Large intestine (tissue), 3 donors: ENCODE measurements at regions not wholly inside any gene's neighbourhood (a gene's known extent, or its start where the extent isn't known, plus 50 kb on each side); places are given as distances from the start of the nearest gene placed in this dataset.

Experiments
- DNase-seq, 2 donors: peaks; one replicate each; pipeline versions ENCODE4 v3.0.0 to v3.0.0-alpha.2; 2013
- H3K27ac ChIP-seq: one replicate; pipeline ENCODE4 v1.5.1; 2013; ENCODE audit warnings: low read length
- H3K27me3 ChIP-seq: 2 replicates; pipeline ENCODE4 v1.6.1; 2013; ENCODE audit warnings: low read length; ENCODE audit not compliant: control insufficient read depth, insufficient read depth
- H3K36me3 ChIP-seq: 2 replicates; pipeline ENCODE4 v1.6.1; 2013; ENCODE audit warnings: low read length; ENCODE audit not compliant: control insufficient read depth, insufficient read depth
- H3K4me1 ChIP-seq: one replicate; pipeline ENCODE4 v1.6.1; 2013; ENCODE audit warnings: low read length; ENCODE audit not compliant: control insufficient read depth, insufficient read depth
- H3K4me3 ChIP-seq: one replicate; pipeline ENCODE4 v1.5.1; 2013; ENCODE audit warnings: low read length
- H3K9me3 ChIP-seq: one replicate; pipeline ENCODE4 v1.6.1; 2013; ENCODE audit warnings: mild to moderate bottlenecking, low read depth, low read length, moderate library complexity; ENCODE audit not compliant: control insufficient read depth
- whole genome bisulfite sequencing: methylation state at CpG from one replicate; pipeline ENCODE4 v1.1.5; 2013; ENCODE audit warnings: low lambda C conversion rate; ENCODE audit not compliant: insufficient coverage; 5-methylcytosine and 5-hydroxymethylcytosine counted together

DNA sequence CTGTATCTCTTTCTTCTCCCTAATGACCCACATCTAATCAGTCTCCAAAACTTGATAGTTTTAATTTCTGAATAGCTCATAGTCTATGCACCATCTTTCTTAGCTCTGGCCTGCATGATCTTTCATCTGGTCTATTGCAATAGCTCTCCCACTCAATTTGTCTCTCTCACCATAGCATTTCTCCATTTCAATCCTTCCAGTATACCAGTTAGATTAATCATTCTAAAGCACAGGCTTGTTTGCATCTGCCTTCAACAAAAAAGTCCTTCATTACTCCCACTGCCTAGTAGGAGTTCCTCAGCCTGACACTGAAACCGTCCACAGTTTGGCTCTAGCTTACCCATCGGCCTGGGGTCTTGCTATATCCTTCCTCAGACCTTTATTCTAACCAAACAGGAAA is 344.9 kb downstream of the ENC1 start:
- H3K27ac ChIP-seq, result no peak overlapping the region
- no peaks in the 10 kb centered on the region for H3K9me3 ChIP-seq
- no peak for DNase-seq
- H3K27me3 ChIP-seq, result no peaks in the 10 kb centered on the region
- no peak overlapping the region for H3K4me3 ChIP-seq
- no peaks in the 10 kb centered on the region for H3K4me1 ChIP-seq
- WGBS, result 100% methylated on average over 1 of the region's 2 CpGs
- no peaks in the 10 kb centered on the region for H3K36me3 ChIP-seq

DNA sequence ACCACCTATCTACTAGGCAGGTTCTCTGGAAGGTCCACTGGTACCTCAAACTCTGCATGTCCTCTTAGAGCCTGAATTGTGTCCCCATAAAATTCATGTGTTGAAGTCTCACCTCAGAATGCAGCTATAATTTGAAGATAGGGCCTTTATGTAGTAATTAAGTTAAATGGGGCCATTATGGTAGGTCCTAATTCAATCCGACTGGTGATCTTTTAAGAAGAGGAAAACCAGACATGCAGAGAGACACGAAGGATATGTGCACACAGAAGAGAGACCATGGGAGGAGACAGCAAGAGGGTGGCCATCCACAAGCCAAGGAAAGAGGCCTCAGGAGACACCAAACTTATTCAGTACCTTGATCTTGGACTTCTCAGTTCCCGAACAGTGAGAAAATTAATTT is 345.4 kb downstream of the ENC1 start:
- WGBS, result no CpG with 5 or more reads among the region's 3 CpGs
- Histone ChIP-seq H3K4me3 (no peak overlapping the region), H3K36me3 (no peaks in the 10 kb centered on the region), H3K9me3 (no peaks in the 10 kb centered on the region), H3K27me3 (no peaks in the 10 kb centered on the region), H3K4me1 (no peaks in the 10 kb centered on the region), H3K27ac (no peak overlapping the region)
- no peak for DNase-seq

DNA sequence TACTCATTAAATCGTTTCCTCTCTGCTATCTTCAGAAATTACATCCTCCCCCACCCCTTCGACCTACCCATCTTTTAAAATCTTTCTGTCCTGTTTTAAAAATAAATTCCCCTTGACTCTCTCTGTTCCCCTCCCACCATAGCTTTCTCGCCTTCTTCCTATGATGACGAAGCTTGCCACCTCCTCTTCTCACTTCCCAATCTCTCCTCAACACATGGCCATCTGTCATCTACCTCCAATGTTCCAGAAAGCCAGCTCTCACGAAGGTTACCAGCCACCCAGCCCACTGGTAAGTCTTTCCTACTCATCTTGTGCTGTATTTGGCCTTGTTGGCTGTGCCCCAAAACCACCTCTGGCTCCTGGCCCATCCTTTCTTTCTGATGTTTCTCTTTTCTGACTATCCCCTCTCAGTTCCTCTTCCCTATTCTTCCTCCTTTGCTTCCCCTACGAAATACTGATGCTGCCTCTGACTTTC is 346.3 kb downstream of the ENC1 start:
- 95% methylated on average over 2 of the region's 6 CpGs for WGBS
- Histone ChIP-seq H3K4me1 (no peaks in the 10 kb centered on the region), H3K27ac (no peak overlapping the region), H3K27me3 (no peaks in the 10 kb centered on the region), H3K9me3 (no peaks in the 10 kb centered on the region), H3K4me3 (no peak overlapping the region), H3K36me3 (no peaks in the 10 kb centered on the region)
- no peak for DNase-seq

DNA sequence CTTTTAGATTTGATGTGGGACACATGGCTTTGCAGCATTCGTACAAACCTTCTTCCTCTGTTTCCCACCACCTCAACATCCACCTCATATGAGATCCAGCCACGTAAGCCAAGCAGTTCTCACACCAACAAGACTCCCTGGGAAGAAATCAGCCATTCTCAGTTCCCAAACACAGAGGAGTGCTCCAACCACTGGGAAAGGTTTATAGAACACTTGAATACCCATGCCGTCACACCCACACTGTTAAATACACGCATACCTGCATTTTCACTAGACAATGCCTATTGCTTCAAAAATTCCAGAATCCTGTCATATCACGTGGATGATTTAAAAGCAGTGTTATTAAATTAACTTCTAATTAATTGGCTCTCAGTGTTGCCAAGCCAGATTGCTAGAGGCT is 347.3 kb downstream of the ENC1 start:
- no peak overlapping the region for H3K4me3 ChIP-seq
- H3K27ac ChIP-seq, result no peak overlapping the region
- H3K36me3 ChIP-seq, result no peaks in the 10 kb centered on the region
- DNase-seq, result no peak
- no peaks in the 10 kb centered on the region for H3K4me1 ChIP-seq
- WGBS, result 100% methylated on average over 1 of the region's 5 CpGs
- no peaks in the 10 kb centered on the region for H3K9me3 ChIP-seq
- H3K27me3 ChIP-seq, result no peaks in the 10 kb centered on the region

DNA sequence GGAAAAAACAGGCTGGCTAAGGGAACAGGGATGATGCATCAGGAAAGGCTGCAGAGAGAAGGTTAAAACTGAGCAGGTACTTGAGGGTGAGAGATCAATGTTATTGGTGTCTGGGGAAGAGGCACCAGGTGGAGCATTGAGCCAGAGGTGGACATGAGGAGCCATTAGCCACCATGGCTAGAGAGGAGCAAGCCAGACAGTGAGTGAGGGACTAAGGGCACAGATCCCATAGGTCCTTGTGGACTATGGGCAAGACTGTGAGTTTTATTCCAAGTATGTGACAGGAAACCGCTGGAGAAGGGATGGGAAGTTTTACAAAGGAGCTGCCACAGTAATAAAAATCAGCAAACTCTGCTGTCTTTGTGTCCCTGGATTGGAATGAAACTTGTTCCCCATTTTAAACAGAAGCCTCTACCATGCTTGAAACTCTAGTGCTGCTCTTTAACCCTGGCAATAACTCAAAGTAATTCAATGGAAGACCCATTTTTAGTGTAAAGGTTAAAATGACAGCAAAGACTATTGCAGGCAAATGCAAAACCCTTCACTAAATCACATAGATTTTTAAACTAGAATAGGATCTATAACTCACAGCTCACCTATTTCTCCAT is 349.8 kb downstream of the ENC1 start:
- Histone ChIP-seq H3K36me3 (no peaks in the 10 kb centered on the region), H3K27ac (no peak overlapping the region), H3K4me1 (no peaks in the 10 kb centered on the region), H3K4me3 (no peak overlapping the region), H3K27me3 (no peaks in the 10 kb centered on the region), H3K9me3 (no peaks in the 10 kb centered on the region)
- no peak for DNase-seq
- 86% methylated on average over 1 of the region's 1 CpG for WGBS

DNA sequence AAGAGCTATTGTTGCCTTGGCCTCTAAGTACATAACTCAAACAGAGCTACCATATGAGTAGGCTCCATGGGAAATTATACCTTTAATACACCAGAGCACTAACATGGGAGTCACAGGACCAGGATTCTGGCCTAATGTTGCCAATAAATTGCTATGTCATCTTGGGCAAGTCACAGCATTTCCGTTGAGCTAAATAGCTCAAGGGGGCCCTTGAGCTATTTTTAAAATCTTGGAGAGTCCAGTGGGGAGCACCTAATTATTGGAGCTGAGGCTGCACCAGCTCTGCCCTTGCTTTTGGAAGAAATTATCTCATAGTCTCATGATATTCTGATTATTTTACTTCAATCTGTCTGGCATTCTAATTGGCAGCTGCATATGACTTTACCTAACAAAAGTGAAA is 350.8 kb downstream of the ENC1 start:
- WGBS, result no CpG with 5 or more reads among the region's 1 CpG
- H3K4me1 ChIP-seq, result no peaks in the 10 kb centered on the region
- H3K27me3 ChIP-seq, result no peaks in the 10 kb centered on the region
- no peak overlapping the region for H3K4me3 ChIP-seq
- no peak overlapping the region for H3K27ac ChIP-seq
- H3K36me3 ChIP-seq, result no peaks in the 10 kb centered on the region
- H3K9me3 ChIP-seq, result no peaks in the 10 kb centered on the region
- DNase-seq, result no peak

DNA sequence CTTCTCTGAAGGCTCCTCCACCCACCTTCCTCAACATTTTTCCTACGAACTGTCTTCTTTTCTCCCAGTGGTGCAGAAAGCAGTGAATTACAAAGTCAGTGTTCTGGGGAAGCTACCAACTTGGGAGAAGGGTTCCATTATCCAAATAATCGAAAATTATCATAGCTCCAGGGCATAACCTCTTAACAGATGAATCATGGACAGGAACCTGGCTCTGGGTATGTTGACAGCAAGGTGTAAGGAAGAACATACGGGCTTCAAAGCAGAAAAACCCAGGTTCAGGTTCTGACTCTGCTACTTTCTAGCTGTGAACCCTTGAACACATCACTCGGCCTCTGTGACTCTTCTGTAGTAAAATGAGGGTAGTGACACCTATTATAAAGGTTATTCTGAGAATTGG is 351.3 kb downstream of the ENC1 start:
- WGBS, result 60% methylated on average over 1 of the region's 4 CpGs
- no peak for DNase-seq

DNA sequence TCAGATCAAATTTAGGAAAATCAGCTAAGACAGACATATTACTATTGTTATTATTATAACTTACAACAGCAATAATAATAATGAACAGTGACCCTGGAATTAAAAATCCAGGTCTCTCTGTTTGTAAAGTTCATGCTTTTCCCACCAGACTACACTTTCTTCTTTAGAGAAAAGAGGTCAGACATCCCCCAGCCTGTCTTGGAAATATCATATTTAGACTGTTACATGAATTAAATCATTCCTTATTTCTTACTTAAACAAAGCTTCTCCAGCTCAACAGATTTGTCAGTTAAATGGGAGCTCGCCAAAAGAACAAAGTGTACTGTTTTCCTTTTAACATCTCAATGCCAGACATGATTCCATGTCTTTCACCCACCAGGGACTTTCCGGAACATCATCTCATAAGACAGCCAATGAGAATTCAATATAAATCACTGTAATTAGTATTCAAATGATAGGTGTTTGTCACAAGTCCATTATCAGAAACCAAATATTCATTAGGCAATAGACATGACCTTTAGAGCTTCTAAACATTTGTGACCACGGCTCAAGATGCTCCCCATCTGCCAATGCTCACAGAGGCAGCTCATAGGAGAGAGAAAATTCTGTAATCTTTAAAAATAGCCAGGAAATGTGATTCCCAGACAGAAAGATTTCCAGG is 351.9 kb downstream of the ENC1 start:
- DNase-seq, result peak in 1 of 2 donors; percentile 20
- Histone ChIP-seq H3K27ac (no peak overlapping the region), H3K4me3 (no peak overlapping the region), H3K4me1 (no peaks in the 10 kb centered on the region), H3K27me3 (no peaks in the 10 kb centered on the region), H3K36me3 (no peaks in the 10 kb centered on the region), H3K9me3 (no peaks in the 10 kb centered on the region)
- 100% methylated on average over 1 of the region's 3 CpGs for WGBS

More for the DNA sequence above, 351.3 kb downstream of the ENC1 start:
- Histone ChIP-seq H3K4me3 (no peak overlapping the region), H3K27ac (no peak overlapping the region), H3K27me3 (no peaks in the 10 kb centered on the region), H3K9me3 (no peaks in the 10 kb centered on the region), H3K4me1 (no peaks in the 10 kb centered on the region), H3K36me3 (no peaks in the 10 kb centered on the region)

DNA sequence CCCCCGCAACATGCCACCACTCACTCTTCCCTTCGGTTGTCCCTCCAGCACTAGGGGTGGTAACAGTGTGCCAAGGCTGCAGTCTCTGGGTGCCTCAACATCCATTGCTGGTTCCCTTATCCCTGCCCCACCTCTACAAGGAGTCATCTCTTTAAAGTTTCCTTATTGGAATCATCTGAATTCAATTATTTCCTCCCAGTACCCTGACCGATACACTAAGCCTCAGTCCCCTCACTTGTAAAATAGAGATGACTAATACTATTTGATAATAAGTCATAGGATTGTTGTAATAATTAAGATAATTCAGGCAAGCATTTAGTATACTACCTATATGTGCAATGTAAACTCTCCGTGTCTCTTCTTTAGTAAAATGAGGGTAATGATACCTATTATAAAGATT is 352.5 kb downstream of the ENC1 start:
- Histone ChIP-seq H3K36me3 (no peaks in the 10 kb centered on the region), H3K4me1 (no peaks in the 10 kb centered on the region), H3K4me3 (no peak overlapping the region), H3K27me3 (no peaks in the 10 kb centered on the region), H3K27ac (no peak overlapping the region), H3K9me3 (no peaks in the 10 kb centered on the region)
- no CpG with 5 or more reads among the region's 4 CpGs for WGBS
- no peak for DNase-seq

DNA sequence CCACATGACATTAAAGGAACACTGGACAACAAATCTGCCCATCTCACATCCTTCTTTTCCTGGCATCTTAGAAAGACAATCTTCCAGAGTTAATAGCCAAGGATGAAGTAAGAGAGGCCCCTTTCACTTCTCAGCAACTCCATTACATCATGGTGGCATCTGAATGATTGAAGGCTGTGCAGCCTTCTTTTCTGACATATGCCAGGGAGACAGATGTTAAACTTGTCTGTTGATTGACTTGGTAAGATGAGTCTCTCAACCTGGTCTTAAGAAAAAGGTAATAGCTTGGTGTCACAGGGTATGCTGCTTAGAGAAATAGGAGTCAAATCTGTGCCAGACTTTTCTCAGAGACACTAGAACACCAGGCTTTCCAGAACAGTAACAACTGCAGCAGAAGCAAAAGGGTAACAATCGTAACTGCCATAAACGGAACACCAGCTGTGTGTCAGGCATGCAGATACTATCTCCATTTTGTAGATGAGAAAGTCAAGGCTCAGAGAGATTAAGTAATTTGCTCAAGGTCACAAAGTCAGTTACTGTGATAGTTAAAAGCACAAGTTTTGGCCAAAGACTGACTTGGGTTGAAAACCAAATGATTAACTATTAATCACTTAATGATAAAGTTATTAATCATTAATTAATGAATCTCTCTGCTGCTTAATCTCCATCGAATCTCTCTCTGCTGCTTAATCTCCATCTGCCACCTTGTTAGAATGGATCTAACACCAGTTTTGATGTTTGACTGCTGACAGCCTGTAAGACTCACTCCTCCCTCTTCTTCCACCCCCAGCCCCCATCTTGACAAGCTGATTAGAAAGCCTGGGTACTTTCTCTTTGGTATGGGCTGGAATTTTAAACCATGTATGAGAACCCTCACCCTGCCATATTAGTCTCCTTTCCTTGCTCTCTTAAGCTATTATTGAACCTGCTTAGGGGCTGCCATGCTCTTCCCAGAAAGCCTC is 353.5 kb downstream of the ENC1 start:
- Histone ChIP-seq H3K4me3 (no peak overlapping the region), H3K4me1 (no peaks in the 10 kb centered on the region), H3K36me3 (no peaks in the 10 kb centered on the region), H3K27ac (no peak overlapping the region), H3K9me3 (no peaks in the 10 kb centered on the region), H3K27me3 (no peaks in the 10 kb centered on the region)
- WGBS, result no CpG with 5 or more reads among the region's 3 CpGs
- DNase-seq, result no peak
